H1 (cell line): ENCODE measurements at regions not wholly inside any gene's neighbourhood (a gene's known extent, or its start where the extent isn't known, plus 50 kb on each side); places are given as distances from the start of the nearest gene placed in this dataset.

Source experiments
- CTCF ChIA-PET: fragments of 300-600 bp; sonication (Branson Sonifier 250); formaldehyde crosslinking; loops from one replicate; lab custom pipeline; 2021; ENCODE audit not compliant: partially characterized antibody; lab: Charles Lee
- POLR2A ChIA-PET: fragments of 300-600 bp; sonication (Branson Sonifier 250); formaldehyde crosslinking; loops from one replicate; lab custom pipeline; 2021; ENCODE audit warnings: inconsistent platforms; ENCODE audit not compliant: partially characterized antibody; lab: Charles Lee
- DNase-seq, 2 experiments: peaks; one replicate each; pipeline versions ENCODE4 v3.0.0 to v3.0.0-alpha.2; 2010 to 2022; ENCODE audit warnings: low spot score in 2 of 2, low read depth in 1 of 2, mixed read lengths in 1 of 2
- FAIRE-seq: peaks from 2 replicates; lab custom pipeline; 2011; peaks lifted over from hg19 to GRCh38; lab: Jason Lieb, UNC
- H2AFZ ChIP-seq: 2 replicates; pipeline ENCODE4 v1.8.1; 2012; ENCODE audit warnings: low read length, inconsistent platforms
- H2AK5ac ChIP-seq: 2 replicates; pipeline ENCODE4 v1.6.1; 2013; ENCODE audit warnings: low read depth, low read length
- H2BK120ac ChIP-seq: replicated peaks from 2 replicates; pipeline ENCODE3; 2013; ENCODE audit warnings: low read depth, low read length, inconsistent platforms
- H2BK12ac ChIP-seq: 2 replicates; pipeline ENCODE4 v1.6.1; 2013; ENCODE audit warnings: low read depth, low read length
- H2BK15ac ChIP-seq: 2 replicates; pipeline ENCODE4 v1.6.1; 2013; ENCODE audit warnings: low read length
- H2BK20ac ChIP-seq: 2 replicates; pipeline ENCODE4 v1.6.1; 2013; ENCODE audit warnings: low read length
- H2BK5ac ChIP-seq: 2 replicates; pipeline ENCODE4 v1.6.1; 2013; ENCODE audit warnings: low read depth, low read length
- H3K14ac ChIP-seq: 2 replicates; pipeline ENCODE4 v1.6.1; 2013; ENCODE audit warnings: inconsistent platforms; ENCODE audit not compliant: insufficient read length
- H3K18ac ChIP-seq: 2 replicates; pipeline ENCODE4 v1.6.1; 2013; ENCODE audit warnings: low read length; ENCODE audit errors: extremely low read depth
- H3K23ac ChIP-seq: 2 replicates; pipeline ENCODE4 v1.6.1; 2013; ENCODE audit warnings: inconsistent platforms; ENCODE audit not compliant: insufficient read length
- H3K23me2 ChIP-seq: 2 replicates; pipeline ENCODE4 v1.6.1; 2013; ENCODE audit warnings: low read depth, low read length
- H3K27ac ChIP-seq: 2 replicates; pipeline ENCODE4 v1.6.1; 2011; ENCODE audit warnings: low read depth, low read length, inconsistent platforms
- H3K27me3 ChIP-seq, 4 experiments: replicated peaks in 1 of 4; 1 replicate in 1 of 4; 2 replicates in 3 of 4; pipeline versions ENCODE4 v1.6.1 to v1.8.1; 2011 to 2013; ENCODE audit warnings: low read length in 3 of 4, mild to moderate bottlenecking in 3 of 4, inconsistent platforms in 2 of 4, mixed read lengths in 2 of 4, moderate library complexity in 1 of 4; ENCODE audit not compliant: control insufficient read depth in 3 of 4, insufficient read depth in 3 of 4; ENCODE audit errors: extremely low read depth in 1 of 4
- H3K36me3 ChIP-seq, 4 experiments: 2 replicates each; pipeline versions ENCODE4 v1.6.1 to v1.8.1; 2011 to 2013; ENCODE audit warnings: mild to moderate bottlenecking in 4 of 4, low read length in 3 of 4, moderate library complexity in 2 of 4, control low read depth in 1 of 4, inconsistent platforms in 1 of 4; ENCODE audit not compliant: insufficient read depth in 4 of 4, control insufficient read depth in 2 of 4
- H3K4ac ChIP-seq: replicated peaks from 2 replicates; pipeline ENCODE3; 2013; ENCODE audit warnings: low read length, low read depth, mixed read lengths, inconsistent platforms; ENCODE audit not compliant: insufficient read length
- H3K4me1 ChIP-seq, 4 experiments: replicated peaks in 1 of 4; 1 replicate in 1 of 4; 2 replicates in 3 of 4; pipeline versions ENCODE4 v1.6.1 to v1.8.1; 2011 to 2013; ENCODE audit warnings: low read length in 3 of 4, inconsistent platforms in 2 of 4, mixed read lengths in 1 of 4; ENCODE audit not compliant: insufficient read depth in 4 of 4, control insufficient read depth in 3 of 4
- H3K4me2 ChIP-seq, 2 experiments: 2 replicates each; pipeline versions ENCODE4 v1.6.1 to v1.8.1; 2011 to 2013; ENCODE audit warnings: low read depth in 2 of 2, low read length in 2 of 2, control low read depth in 1 of 2, inconsistent platforms in 1 of 2, mild to moderate bottlenecking in 1 of 2; ENCODE audit not compliant: insufficient read depth in 1 of 2
- H3K4me3 ChIP-seq, 4 experiments: fragments of 200-600, 300-600 bp in 1 of 4; sonication (generic), shearing (Covaris generic), sonication (Bioruptor Twin) in 1 of 4; 2 replicates each; pipeline versions ENCODE4 v1.5.1 to v1.8.1; 2011 to 2016; ENCODE audit warnings: low read length in 4 of 4, low read depth in 3 of 4, control low read depth in 2 of 4, inconsistent platforms in 2 of 4, mild to moderate bottlenecking in 2 of 4, mixed read lengths in 1 of 4, moderate library complexity in 1 of 4; ENCODE audit not compliant: insufficient read depth in 2 of 4; ENCODE audit errors: extremely low read depth in 1 of 4
- H3K56ac ChIP-seq: replicated peaks from 2 replicates; pipeline ENCODE3; 2013; ENCODE audit warnings: low read depth, mild to moderate bottlenecking, mixed read lengths, low read length, inconsistent platforms; ENCODE audit not compliant: insufficient read length
- H3K79me1 ChIP-seq: 2 replicates; pipeline ENCODE4 v1.6.1; 2013; ENCODE audit warnings: low read depth, low read length, control low read depth
- H3K79me2 ChIP-seq, 2 experiments: 2 replicates each; pipeline versions ENCODE4 v1.6.1 to v1.8.1; 2012 to 2013; ENCODE audit warnings: low read length in 2 of 2, mild to moderate bottlenecking in 2 of 2, inconsistent platforms in 1 of 2; ENCODE audit not compliant: insufficient read depth in 2 of 2, control insufficient read depth in 1 of 2
- H3K9ac ChIP-seq, 4 experiments: replicated peaks in 1 of 4; 1 replicate in 1 of 4; 2 replicates in 3 of 4; pipeline versions ENCODE4 v1.6.1 to v1.8.1; 2011 to 2013; ENCODE audit warnings: low read depth in 3 of 4, low read length in 3 of 4, control low read depth in 2 of 4, mild to moderate bottlenecking in 2 of 4, moderate library complexity in 2 of 4, inconsistent platforms in 1 of 4; ENCODE audit errors: extremely low read depth in 1 of 4
- H3K9me3 ChIP-seq, 2 experiments: 2 replicates each; pipeline versions ENCODE4 v1.6.1 to v1.8.1; 2012 to 2013; ENCODE audit warnings: mild to moderate bottlenecking in 2 of 2, moderate library complexity in 2 of 2, control low read depth in 1 of 2, inconsistent platforms in 1 of 2, low read depth in 1 of 2, low read length in 1 of 2, mixed read lengths in 1 of 2; ENCODE audit not compliant: insufficient read depth in 2 of 2
- H4K20me1 ChIP-seq, 2 experiments: replicated peaks in 1 of 2; 2 replicates each; pipeline versions ENCODE3 to v1.8.1; 2011 to 2013; ENCODE audit warnings: inconsistent platforms in 2 of 2, low read length in 2 of 2, mild to moderate bottlenecking in 1 of 2; ENCODE audit not compliant: insufficient read depth in 2 of 2, control insufficient read depth in 1 of 2
- H4K5ac ChIP-seq: 2 replicates; pipeline ENCODE4 v1.6.1; 2013; ENCODE audit warnings: low read length, low read depth, mixed read lengths, inconsistent platforms; ENCODE audit not compliant: insufficient read length
- H4K8ac ChIP-seq: 2 replicates; pipeline ENCODE4 v1.8.0; 2013; ENCODE audit warnings: mild to moderate bottlenecking, moderate library complexity, low read length, inconsistent platforms; ENCODE audit not compliant: insufficient read depth; ENCODE audit errors: extremely low read depth
- H4K91ac ChIP-seq: replicated peaks from 2 replicates; pipeline ENCODE3; 2013; ENCODE audit warnings: low read length, mixed read lengths, inconsistent platforms; ENCODE audit not compliant: insufficient read length
- CHD1 ChIP-seq: IDR thresholded peaks from 2 replicates; pipeline ENCODE4 v1.6.1; 2012; ENCODE audit warnings: low read depth, low read length, improper control_type of control experiment
- CHD2 ChIP-seq: IDR thresholded peaks from 2 replicates; pipeline ENCODE4 v1.6.1; 2012; ENCODE audit warnings: low read length, improper control_type of control experiment
- GTF2F1 ChIP-seq: IDR thresholded peaks from 2 replicates; pipeline ENCODE4 v1.6.1; 2012; ENCODE audit warnings: low read depth, low read length, improper control_type of control experiment, borderline replicate concordance
- NANOG ChIP-seq: IDR thresholded peaks from 2 replicates; pipeline ENCODE4 v1.6.1; 2011; ENCODE audit warnings: low read length, low read depth, mild to moderate bottlenecking, inconsistent platforms; ENCODE audit not compliant: insufficient read depth, poor library complexity, severe bottlenecking
- SIRT6 ChIP-seq: IDR thresholded peaks from one replicate; pipeline ENCODE4 v1.7.1; 2012; ENCODE audit warnings: low read length, inconsistent platforms
- SP1 ChIP-seq: IDR thresholded peaks from 2 replicates; pipeline ENCODE4 v1.6.1; 2011; ENCODE audit warnings: low read depth, low read length
- TBP ChIP-seq: IDR thresholded peaks from 2 replicates; pipeline ENCODE4 v1.6.1; 2011; ENCODE audit warnings: low read depth, low read length, improper control_type of control experiment
- TCF12 ChIP-seq: IDR thresholded peaks from 2 replicates; pipeline ENCODE4 v1.6.1; 2011; ENCODE audit warnings: low read depth, mild to moderate bottlenecking, low read length
- WGBS, 2 experiments: shearing (Covaris generic) in 1 of 2; methylation state at CpG; one replicate each; pipeline versions ENCODE4 v1.1.6 to v1.1.7; 2013 to 2015; ENCODE audit warnings: low lambda C conversion rate in 2 of 2, mixed read lengths in 2 of 2, inconsistent platforms in 1 of 2, low coverage in 1 of 2, missing lambda C conversion rate in 1 of 2; ENCODE audit not compliant: insufficient replicate concordance in 2 of 2, insufficient coverage in 1 of 2, insufficient read length in 1 of 2; ENCODE audit errors: extremely low coverage in 1 of 2, missing lambda C conversion rate in 1 of 2; 5-methylcytosine and 5-hydroxymethylcytosine counted together
- TF ChIP-seq, protein P1 (sequence below): IDR thresholded peaks from 2 replicates; pipeline ENCODE4 v1.6.1; 2012; ENCODE audit warnings: inconsistent platforms
- TF ChIP-seq, protein P2 (sequence below): IDR thresholded peaks from 2 replicates; pipeline ENCODE4 v1.6.1; 2012; ENCODE audit warnings: low read length, inconsistent platforms

DNA sequence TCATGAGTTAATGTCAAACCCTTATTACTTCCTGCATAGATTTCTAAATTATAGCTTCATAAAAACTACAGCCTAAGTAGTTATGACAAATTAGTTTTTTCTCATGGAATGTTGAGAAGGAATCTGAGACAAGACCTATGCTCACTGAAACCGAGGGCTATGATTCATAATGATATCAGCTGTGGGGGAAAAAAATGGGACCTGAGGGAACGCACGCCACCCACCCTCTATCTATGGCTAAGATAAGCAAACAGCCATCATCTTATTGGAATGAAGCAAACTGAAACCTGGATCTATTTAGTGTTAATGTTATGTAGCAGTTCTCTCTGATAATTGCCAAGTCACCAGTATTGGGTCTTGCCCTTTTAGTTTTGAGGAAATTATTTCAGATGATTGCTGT, 906.9 kb upstream of the RAG2 start:
- Histone ChIP-seq H3K4me1 (peaks cover 0 to 18% (median 6%) of the 10 kb centered on the region in 4 experiments; a peak in 2 of 7 replicates), H3K18ac (no peak overlapping the region), H3K4me3 (peak overlapping the region in 1 of 4 experiments; percentile 27; a peak in 1 of 8 replicates), H3K56ac (no peak overlapping the region), H3K23ac (no peak overlapping the region), H4K20me1 (no peaks in the 10 kb centered on the region), H2BK20ac (no peak overlapping the region), H2BK5ac (no peak overlapping the region), H3K9me3 (no peaks in the 10 kb centered on the region), H2BK120ac (no peak overlapping the region), H3K4me2 (peak overlapping the region in 1 of 2 experiments; percentile 1; a peak in 2 of 4 replicates), H3K79me2 (no peaks in the 10 kb centered on the region), H4K5ac (peak overlapping the region; percentile 4), H3K23me2 (no peaks in the 10 kb centered on the region; the same call in 1 of the 2 replicates), H2AFZ (no peak overlapping the region), H3K27me3 (no peaks in the 10 kb centered on the region), H2AK5ac (no peak overlapping the region), H3K4ac (no peak overlapping the region), H3K9ac (no peak overlapping the region), H3K27ac (no peak overlapping the region), H3K14ac (no peak overlapping the region), H2BK15ac (no peak overlapping the region), H4K8ac (no peak overlapping the region), H3K79me1 (no peaks in the 10 kb centered on the region), H3K36me3 (no peaks in the 10 kb centered on the region), H2BK12ac (no peak overlapping the region), H4K91ac (no peak overlapping the region)
- no peak for DNase-seq
- no peak for TF ChIP-seq CHD1
- TF ChIP-seq NANOG, result no peak
- TF ChIP-seq SIRT6, result no peak
- TF ChIP-seq TBP, result no peak
- TF ChIP-seq GTF2F1, result no peak
- TF ChIP-seq, protein P1, sequence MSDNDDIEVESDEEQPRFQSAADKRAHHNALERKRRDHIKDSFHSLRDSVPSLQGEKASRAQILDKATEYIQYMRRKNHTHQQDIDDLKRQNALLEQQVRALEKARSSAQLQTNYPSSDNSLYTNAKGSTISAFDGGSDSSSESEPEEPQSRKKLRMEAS, result no peak
- TF ChIP-seq, protein P2, sequence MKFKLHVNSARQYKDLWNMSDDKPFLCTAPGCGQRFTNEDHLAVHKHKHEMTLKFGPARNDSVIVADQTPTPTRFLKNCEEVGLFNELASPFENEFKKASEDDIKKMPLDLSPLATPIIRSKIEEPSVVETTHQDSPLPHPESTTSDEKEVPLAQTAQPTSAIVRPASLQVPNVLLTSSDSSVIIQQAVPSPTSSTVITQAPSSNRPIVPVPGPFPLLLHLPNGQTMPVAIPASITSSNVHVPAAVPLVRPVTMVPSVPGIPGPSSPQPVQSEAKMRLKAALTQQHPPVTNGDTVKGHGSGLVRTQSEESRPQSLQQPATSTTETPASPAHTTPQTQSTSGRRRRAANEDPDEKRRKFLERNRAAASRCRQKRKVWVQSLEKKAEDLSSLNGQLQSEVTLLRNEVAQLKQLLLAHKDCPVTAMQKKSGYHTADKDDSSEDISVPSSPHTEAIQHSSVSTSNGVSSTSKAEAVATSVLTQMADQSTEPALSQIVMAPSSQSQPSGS, result no peak
- TF ChIP-seq TCF12, result no peak
- no peak for TF ChIP-seq CHD2
- TF ChIP-seq SP1, result no peak
- CTCF ChIA-PET, result no interaction called here
- 90% methylated on average over 3 of the region's 3 CpGs; no CpG with 5 or more reads in 1 of the 2 experiments for WGBS, 2 experiments
- FAIRE-seq, result no peak
- POLR2A ChIA-PET, result no interaction called here
